GM18909 (cell line): ENCODE measurements at regions not wholly inside any gene's neighbourhood (a gene's known extent, or its start where the extent isn't known, plus 50 kb on each side); places are given as distances from the start of the nearest gene placed in this dataset.

Experiments used
- ATAC-seq: cut with Tn5 transposase; IDR thresholded peaks from one replicate; pipeline ENCODE4 v1.9.1; 2021; ENCODE audit warnings: mild to moderate bottlenecking; ENCODE audit not compliant: unreplicated experiment, poor library complexity

DNA sequence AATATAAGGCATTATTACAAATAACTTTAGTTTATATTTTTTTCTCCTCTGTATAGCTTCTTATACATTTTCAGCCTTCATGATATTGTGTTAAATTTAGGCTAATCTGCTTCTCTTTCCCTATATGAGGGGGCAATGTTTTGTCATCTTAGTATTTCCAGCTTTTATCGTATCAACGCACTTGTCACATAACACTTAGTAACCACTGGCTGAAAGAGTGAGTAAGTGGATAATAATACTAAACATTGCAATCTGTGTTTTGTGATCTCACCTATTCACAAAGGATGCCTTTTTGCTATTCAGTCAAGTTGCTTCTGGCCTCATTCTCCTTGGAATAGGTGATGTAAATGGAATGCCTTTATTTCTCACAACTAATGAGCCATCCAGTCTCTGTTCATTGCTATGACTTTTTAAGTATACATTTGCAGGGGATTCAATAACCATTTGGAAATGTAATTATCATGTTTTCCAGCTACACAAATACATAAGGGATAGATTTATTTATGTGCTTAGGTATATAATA lies 260.9 kb downstream of the BMP4 start:
- ATAC-seq, result no peak

DNA sequence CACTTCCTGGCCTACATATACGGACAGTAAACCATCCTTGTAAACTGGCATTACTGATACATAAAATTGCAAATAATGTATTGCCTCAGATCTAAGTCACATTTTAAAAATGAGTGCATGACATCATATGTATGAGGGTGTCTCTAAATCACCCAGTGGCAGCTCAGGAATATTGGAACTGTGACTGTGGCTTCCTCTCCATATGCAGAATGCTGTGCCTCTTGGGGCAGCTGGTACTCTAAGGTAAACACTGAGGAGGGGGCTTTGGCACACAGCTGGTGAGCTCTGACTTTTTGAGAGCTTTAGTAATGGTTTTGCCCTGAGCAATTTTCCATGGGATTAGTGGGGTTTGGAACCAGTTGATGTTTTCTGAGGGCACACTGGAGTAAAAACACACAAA lies 263.7 kb downstream of the BMP4 start:
- no peak for ATAC-seq

DNA sequence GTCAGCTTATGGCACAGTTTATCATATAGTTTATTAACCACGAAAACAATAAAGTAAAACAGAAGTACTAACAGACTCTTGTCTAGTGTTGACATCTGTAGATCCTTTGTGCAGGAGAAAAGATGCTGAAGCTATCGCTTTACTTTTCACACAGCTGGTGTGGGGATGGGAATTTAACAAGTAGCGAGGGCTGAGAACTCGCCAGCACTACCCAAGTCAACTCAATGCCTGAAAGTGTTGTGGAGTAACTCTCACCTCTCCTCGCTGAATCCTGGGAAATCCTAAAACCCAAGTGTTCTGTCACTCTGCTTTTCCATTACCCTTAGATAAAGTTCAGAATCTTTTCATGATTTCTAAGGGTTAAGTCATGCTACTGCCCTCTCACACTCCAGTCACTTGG lies 264.2 kb downstream of the BMP4 start:
- no peak for ATAC-seq

DNA sequence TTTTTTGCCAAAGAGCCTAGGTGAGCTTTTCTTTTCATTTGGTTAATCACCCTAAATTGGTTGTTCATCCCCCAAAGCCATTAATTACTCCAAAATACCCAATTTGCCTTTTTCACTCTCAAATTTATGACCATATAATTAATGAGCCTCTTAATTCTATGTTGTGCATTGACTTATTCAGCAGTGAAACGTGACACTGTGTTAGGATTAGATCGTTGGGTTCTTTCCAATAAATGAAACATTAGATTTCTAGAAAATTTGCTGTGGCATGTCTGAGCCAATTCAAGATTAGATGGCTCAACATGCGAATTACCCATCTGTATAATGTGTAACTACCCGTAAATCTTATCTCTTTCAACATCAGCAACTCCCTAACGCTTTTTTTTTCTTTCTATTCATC lies 273.4 kb downstream of the BMP4 start:
- no peak for ATAC-seq

DNA sequence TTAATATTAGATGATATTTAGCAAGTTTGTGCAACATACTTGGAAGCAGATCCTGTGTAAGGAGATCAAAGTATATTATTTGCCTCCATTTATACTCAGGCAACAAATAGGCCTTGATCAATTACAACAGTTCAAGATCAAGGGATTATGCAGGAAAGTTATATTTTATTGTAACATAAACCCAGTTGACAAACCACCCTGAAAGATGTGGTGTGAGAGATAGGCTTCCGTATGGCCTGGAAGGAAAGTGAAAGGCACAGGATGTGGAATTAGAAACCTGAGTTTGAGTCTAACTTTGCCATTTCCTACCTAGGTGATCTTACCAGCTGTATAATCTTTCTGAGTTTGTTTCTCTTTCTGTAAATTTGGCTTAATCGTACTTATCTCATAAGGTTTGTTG lies 284.1 kb downstream of the BMP4 start:
- no peak for ATAC-seq

DNA sequence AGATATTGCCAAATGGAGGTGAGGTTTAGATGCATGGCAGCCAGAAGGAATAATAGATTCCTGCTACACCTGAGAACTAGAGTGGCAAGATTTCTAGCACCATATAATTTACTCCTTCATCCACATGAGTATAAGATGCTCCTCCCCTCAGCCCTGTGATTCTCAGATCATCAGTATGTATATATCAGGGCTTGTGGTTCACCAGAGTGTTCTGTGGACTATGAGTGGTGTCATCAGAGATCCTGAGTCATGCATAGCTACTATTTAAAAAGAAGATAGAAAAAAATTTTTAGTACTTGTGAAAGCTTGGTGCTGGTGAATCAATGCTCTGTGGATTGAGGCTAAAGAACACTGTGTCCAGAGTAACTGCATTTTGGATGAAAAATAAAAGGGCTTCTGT lies 285.9 kb downstream of the BMP4 start:
- ATAC-seq, result no peak

DNA sequence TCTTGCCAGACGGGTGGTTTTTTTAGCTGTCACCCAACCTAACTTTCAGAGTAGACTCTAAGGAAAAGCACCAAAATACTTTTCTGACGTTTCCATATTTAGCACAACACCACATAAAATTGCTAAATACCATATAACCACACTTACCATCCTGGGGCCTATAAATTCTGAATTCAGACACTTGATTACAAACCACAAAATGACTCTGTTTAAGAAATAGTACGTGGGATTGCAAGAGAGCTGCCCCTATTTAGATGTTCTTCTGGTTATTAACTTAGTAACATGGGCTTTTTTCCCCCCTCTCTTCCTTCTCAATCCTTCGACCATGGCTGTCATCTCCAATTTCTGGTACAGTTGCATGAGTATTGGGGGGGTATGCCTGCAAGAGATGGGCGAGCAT lies 287.7 kb downstream of the BMP4 start:
- ATAC-seq, result no peak

DNA sequence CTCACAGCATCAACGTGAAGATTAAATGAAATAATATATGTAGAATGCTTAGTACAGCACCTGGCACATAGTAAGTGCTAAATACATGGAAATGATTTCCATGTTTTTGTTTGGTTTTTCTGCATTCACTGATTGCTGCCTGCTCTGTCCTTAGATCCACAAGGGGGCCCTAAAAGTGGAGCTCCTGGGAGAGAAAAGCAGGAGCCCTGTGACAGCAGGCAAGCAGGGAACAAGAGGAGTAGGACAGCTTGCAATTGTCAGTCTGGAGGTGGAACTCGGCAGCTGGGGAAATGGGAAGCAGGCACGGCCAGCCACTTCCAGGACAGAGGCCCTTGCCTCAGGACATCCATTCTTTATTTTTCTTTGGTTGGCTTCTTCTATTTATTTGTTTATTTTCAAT lies 292.9 kb downstream of the BMP4 start:
- no peak for ATAC-seq

DNA sequence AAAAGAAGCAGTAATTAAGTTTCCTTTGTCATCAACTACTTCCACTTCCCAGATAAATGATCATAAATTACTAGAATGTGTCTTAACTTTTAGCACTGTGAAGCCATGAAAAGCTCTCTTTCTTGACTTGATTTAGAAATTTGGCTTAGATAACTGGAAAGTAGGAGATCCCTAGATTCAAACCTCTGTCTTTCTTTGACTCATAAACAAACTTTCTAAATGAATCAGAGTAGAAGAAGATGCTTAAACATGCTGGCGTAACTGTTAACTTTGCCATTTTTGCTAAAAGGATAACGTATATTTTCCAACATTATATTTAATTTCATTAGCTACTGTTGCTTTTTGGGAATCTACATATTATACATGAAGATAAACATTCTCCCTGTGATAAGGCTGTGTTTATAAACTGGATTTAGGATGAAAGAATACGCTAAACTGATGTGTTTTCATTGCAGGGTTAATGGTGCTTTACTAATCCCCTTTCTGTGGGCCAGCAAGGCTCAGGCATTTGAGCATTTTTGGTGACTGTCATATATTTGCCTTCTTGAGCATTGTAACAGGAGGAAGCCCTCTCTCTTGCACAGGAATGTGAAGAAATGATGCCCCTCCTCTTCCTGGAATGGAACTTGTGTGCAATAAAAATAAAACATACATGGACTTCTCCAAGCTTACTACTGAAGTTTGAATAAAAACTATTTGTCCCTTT lies 301.4 kb downstream of the BMP4 start:
- ATAC-seq, result no peak

DNA sequence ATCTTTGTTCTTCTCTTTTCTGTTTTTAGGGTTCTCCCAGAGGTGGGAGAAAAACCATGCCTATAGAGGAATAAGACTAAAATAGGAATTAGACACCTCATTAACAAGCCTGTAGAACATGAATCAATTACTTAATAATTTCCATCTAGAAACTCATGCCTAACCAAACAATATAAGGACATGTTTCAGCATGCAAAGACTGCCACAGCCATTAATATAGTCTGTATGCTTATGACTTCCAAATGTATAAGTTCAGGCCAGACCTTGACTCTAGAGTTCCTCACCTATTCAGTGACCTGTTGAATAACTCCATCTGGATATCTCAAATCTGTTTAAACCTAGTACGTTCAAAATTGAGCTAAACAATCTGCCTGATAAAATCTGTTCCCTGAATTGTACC lies 304.6 kb downstream of the BMP4 start:
- ATAC-seq, result no peak

DNA sequence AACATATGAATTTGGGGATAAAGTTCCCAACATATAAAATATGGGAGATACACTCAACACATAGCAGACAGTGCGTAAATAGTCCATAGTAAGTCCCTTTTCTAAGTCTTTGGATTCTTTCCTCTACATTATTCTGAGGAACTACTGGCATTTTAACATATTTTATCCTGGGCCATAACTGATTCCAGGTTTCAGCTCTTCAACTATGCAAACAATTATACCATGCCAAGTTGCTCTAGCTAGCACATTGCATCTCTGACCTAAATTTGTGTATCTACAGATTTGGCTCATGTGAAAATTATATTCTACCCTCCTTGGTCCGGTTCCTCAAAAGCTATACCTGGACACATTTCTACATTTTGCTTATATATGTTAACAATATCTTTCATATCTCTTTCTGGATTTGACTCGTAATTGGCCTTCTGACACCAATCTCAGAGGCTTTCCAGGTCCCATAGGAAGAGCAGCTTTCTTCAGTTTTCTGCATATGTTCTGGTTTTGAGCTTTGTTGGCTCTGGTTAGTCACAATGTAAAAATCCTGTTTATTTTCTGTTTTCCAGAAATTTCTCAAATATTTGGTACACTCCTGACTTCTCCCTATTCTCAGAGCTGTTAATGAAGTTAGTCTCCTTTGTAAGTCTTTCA lies 305.4 kb downstream of the BMP4 start:
- ATAC-seq, result no peak

DNA sequence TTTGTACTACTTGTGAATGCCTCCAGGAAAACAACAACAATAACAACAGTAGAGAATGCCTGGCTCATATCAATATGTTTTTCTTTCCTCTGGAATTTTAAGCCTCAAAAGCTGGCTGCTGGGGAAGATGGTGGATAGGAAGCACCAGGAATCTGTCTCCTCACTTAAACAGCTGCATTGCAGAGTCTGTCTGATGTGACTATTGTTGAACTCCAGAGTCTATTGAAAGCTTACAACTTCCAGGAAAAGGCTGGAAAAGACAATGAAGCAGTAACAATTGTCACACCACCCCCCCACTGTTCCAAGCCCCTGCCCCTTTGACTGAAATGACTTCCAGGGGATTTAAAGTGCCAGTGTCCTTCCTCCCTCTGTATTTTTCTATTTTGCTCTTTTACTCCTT lies 309.7 kb downstream of the BMP4 start:
- ATAC-seq, result no peak

DNA sequence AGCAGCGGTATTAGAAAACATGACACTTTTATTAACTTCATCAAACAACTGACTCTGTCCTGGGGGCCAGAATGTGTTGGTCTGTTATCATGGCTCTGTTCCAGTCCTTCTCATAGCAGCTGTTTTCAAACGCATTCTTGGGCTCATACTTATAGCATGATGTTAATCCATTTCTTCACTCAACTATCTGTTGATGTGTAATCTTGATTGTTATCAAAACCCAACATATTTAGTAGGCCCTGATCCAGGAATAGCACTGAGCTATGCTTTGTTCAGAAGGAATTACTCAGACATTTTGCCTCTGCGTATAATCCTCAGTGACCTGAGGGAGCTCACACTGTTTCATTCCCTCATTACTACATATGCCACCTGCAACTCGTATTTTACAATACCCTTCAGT lies 315.9 kb downstream of the BMP4 start:
- no peak for ATAC-seq

DNA sequence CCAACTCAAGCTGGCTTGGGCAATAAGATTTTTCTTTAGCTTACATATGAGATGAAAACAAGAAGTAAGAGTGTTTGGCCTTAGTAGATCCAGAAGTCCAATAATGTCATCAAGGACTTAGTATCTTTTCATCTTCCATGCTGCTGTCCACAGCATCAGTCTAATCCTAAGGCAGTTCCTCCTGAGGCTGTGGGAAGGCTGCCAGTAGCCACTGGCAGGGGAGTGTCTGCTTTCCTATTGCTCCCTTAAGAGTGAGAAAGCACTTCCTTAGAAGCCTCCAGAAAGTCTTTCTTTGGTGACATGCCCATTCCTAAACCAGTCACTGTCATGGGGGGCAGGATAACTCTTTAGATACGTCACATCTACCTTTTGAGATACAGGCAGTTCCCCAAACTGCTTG lies 317.7 kb downstream of the BMP4 start:
- no peak for ATAC-seq

DNA sequence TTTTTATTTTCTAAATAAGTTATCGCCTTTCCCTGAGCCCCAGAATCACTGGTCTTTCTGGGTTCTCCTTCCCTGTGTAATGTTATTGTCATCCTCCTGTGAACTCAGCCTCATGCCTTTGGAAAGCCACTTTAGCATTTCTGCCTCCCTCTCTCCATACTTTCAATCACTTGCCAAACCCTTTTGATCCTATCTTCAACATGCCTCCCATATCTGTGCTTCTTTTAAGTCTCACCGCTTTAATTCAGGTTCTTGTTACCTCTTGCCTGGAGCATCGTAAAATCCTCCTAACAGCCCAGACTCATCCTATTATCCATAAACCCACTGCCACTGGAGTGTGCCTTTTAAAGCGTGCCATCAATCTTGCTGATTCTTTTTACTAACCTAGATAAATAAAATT lies 321.8 kb downstream of the BMP4 start:
- no peak for ATAC-seq

DNA sequence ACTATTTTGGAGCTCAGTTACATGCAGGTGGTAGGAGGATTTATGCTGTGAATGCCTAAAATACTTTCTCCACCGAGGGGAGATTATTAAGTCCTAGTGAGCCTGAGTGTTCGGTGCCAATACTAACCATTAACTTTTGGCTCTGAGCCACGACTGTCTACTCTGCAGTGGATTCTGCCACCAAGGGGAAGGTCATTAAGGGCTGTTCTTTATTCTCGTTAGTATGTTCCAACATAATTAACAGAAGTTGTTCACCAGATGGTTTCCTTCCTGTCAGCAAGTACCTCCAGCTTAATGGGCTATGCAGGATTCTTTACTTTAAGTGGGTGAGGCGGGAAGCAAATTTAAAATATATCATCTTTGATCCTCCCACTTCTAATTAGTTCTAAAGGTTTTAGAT lies 326.3 kb downstream of the BMP4 start:
- ATAC-seq, result no peak

DNA sequence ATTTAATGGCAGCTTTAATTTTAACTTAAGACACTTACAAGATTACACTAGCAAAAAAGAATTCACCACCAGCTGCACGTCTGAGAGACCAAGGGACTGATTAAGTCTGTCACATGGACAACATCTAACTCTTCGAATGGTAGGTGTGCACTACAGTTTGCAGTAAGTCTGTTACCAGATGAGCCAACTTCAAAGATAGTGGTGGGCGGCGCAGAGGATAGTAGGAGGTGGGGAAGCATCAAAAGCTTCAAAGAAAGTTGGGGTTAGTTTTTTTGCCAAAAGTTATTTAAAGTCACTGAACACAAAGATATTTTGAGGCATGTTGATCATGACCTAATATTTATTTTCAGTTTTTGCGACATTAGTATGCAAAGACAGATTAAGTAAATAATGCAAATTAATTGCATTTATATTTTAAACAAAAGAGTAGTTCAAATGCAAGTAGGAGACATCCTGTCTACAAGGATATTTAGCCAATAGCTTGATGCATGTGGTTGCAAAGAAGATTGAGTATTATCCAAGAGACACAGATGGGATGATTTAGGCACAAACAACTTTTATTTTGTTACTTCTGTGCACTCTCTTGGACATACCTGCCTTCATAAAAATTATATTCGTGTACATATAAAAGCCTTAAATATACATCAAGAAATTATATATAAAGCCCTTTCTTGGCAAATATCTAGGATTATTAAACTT lies 327.7 kb downstream of the BMP4 start:
- no peak for ATAC-seq

DNA sequence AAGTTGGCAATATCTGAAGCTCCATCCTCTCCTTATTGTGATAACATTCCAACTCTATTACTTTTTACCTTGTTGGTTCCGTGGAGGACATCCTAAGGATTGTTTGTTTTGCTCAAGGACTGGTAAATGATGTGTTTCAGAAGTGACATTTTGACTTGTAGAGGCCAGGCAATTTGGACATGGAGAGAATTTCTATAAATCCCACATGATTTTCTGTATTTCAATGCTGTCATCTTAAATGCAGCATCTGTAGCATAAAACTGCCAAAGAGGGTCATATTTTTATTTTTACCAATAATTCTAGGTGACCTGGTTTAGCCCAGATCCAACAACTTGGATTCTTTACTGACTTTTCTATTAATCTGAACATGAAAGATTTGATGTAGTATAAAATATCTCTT lies 328.4 kb downstream of the BMP4 start:
- no peak for ATAC-seq

DNA sequence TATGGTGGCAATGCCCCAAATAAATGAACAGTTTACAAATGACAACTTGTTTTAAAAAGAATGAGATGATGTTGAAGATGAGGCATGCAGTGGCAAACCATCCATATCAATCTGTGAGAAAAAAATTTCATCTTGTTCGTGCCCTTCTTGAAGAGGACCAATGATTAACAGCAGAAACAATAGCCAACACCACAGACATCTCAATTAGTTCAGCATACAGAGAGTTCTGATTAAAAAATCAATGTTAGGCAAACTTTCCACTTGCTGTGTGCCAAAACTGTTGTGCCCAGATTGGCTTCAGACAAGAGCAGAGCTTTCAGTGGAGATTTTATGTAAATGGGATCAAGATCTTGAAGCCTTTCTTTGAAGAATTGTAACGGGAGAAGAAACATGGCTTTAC lies 329.9 kb downstream of the BMP4 start:
- no peak for ATAC-seq

DNA sequence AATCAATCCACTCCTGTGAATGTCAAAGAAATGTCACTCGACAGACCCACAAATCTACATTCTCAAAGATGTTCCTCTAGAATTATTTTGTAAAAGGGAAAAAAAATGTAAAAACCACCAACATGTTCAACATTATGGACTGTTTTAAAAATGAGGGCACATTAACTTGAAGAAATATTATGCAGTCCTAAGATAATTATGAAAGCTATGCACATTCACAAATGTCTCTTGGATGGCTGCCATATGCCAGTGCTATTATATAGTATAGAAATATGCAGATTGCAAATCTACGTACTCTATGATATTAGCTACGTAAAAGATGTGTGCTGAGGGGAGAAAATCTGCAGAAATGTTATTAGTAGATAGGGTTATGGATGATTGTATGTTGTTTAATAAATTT lies 334.2 kb downstream of the BMP4 start:
- ATAC-seq, result no peak

DNA sequence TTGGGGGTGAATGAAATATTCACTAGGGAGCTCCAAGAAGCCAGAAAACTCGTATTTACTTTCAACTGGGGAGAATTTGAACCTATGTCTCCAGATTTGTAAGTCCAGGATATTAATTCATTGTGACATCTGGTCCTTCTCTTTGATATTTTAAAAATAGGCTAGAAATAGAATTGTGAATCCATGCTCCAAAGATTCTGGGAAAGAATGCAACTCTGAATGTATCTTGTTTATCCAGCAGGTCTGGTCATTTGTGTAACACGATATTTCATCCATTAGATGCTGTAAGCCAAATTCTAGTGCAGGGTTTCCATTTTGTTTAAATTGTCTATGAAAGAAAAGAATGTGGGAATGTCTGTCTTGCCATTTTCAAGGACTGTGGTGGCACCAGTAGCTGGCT lies 334.7 kb downstream of the BMP4 start:
- ATAC-seq, result no peak

DNA sequence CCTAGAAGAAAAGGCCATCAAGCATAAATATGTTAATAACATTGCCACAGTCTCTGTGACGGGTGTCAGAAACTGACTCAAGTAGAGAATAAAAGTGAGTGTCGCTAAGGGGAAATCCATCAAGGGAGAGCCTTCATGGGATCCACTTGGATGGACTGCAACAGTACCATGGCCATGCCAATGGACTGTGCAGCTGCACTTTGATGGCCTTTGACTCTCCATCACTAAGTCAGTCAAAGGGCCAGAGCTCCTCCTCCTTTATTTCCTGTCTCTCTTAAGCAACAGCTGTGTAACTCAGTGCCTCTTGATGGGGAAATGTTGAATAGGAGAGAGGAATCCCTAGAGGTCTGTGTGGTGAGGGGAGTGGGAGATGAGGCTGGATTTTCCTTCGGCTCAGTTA lies 335.2 kb downstream of the BMP4 start:
- ATAC-seq, result no peak
